ENCODE measurements at regions not wholly inside any gene's neighbourhood (a gene's known extent, or its start where the extent isn't known, plus 50 kb on each side); places are given as distances from the start of the nearest gene placed in this dataset.

- no peak overlapping the region for H3K4me3 Mint-ChIP-seq
- no peak for TF ChIP-seq CTCF (IDR thresholded peaks at IDR 0.05)
- no peak for DNase-seq
These were observed 168.2 kb upstream of the TNRC6C start for GRCh38 chr17:77790143-77790829.

GRCh38 chr17:77792626-77793025, 165.9 kb upstream of the TNRC6C start:
- Mint-ChIP-seq H3K9me3 (no peaks in the 10 kb centered on the region), H3K27ac (no peak overlapping the region), H3K4me3 (no peak overlapping the region), H3K36me3 (ENCODE audit: low read depth) (peaks cover 2% of the 10 kb centered on the region), H3K4me1 (peaks cover 34% of the 10 kb centered on the region), H3K27me3 (ENCODE audit: low read depth, poor library complexity) (peaks cover 59% of the 10 kb centered on the region)
- no peak for DNase-seq
- TF ChIP-seq CTCF (IDR thresholded peaks at IDR 0.05) = no peak

More at GRCh38 chr17:77790143-77790829, 168.2 kb upstream of the TNRC6C start:
- H3K27ac Mint-ChIP-seq = no peak overlapping the region
- peaks cover 31% of the 10 kb centered on the region for H3K4me1 Mint-ChIP-seq
- H3K27me3 Mint-ChIP-seq (ENCODE audit: low read depth, poor library complexity) = peaks cover 74% of the 10 kb centered on the region
- no peaks in the 10 kb centered on the region for H3K9me3 Mint-ChIP-seq
- peaks cover 4% of the 10 kb centered on the region for H3K36me3 Mint-ChIP-seq (ENCODE audit: low read depth)

- DNase-seq = no peak
- Mint-ChIP-seq H3K4me1 (peaks cover 38% of the 10 kb centered on the region), H3K4me3 (no peak overlapping the region), H3K27me3 (ENCODE audit: low read depth, poor library complexity) (peaks cover 56% of the 10 kb centered on the region), H3K9me3 (no peaks in the 10 kb centered on the region), H3K36me3 (ENCODE audit: low read depth) (no peaks in the 10 kb centered on the region), H3K27ac (no peak overlapping the region)
- no peak for TF ChIP-seq CTCF (IDR thresholded peaks at IDR 0.05)
These were observed 165.1 kb upstream of the TNRC6C start for GRCh38 chr17:77793146-77793970.

GRCh38 chr17:77793971-77794235, 164.6 kb upstream of the TNRC6C start:
- no peak for DNase-seq
- no peak overlapping the region for H3K27ac Mint-ChIP-seq
- H3K4me1 Mint-ChIP-seq = peaks cover 40% of the 10 kb centered on the region
- no peaks in the 10 kb centered on the region for H3K9me3 Mint-ChIP-seq
- no peak for TF ChIP-seq CTCF (IDR thresholded peaks at IDR 0.05)
- no peak overlapping the region for H3K4me3 Mint-ChIP-seq
- peaks cover 56% of the 10 kb centered on the region for H3K27me3 Mint-ChIP-seq (ENCODE audit: low read depth, poor library complexity)
- no peaks in the 10 kb centered on the region for H3K36me3 Mint-ChIP-seq (ENCODE audit: low read depth)

- TF ChIP-seq CTCF (IDR thresholded peaks at IDR 0.05) = no peak
- Mint-ChIP-seq H3K4me3 (no peak overlapping the region), H3K27ac (no peak overlapping the region)
These were observed 163.7 kb upstream of the TNRC6C start for GRCh38 chr17:77794846-77795245.

More at GRCh38 chr17:77794846-77795245, 163.7 kb upstream of the TNRC6C start:
- H3K36me3 Mint-ChIP-seq (ENCODE audit: low read depth) = no peaks in the 10 kb centered on the region
- H3K9me3 Mint-ChIP-seq = no peaks in the 10 kb centered on the region
- peaks cover 40% of the 10 kb centered on the region for H3K4me1 Mint-ChIP-seq
- H3K27me3 Mint-ChIP-seq (ENCODE audit: low read depth, poor library complexity) = peaks cover 56% of the 10 kb centered on the region
- DNase-seq = no peak
